ENCODE measurements at regions not wholly inside any gene's neighbourhood (a gene's known extent, or its start where the extent isn't known, plus 50 kb on each side); places are given as distances from the start of the nearest gene placed in this dataset.

DNA sequence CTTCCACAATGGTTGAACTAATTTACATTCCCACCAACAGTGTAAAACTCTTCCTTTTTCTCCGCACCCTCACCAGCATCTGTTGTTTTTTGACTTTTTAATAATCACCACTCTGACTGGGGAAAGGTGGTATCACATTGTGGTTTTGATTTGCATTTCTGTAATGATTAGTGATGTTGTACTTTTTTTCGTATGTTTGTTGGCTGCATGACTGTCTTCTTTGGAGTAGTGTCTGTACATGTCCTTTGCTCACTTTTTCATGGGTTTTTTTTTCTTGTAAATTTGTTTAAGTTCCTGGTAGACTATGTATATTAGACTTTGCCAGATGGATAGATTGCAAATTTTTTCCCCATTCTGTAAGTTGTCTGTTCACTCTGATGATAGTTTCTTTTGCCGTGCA is 574.8 kb downstream of the KCNJ3 start (continued):
- TF ChIP-seq EZH2phosphoT487 (IDR thresholded peaks at IDR 0.05; ENCODE audit: unreplicated experiment): no peak
- no peak for TF ChIP-seq CREB1 (CRISPR knock-in tag; IDR thresholded peaks at IDR 0.05; ENCODE audit: low read depth)
- no peak for TF ChIP-seq NANOG (IDR thresholded peaks at IDR 0.05; ENCODE audit: borderline replicate concordance)
- no peak for TF ChIP-seq ZNF114 (CRISPR knock-in tag; IDR thresholded peaks at IDR 0.05)
- no peak for TF ChIP-seq JUNB (IDR thresholded peaks at IDR 0.05; ENCODE audit: unreplicated experiment)
- TF ChIP-seq, protein P1, sequence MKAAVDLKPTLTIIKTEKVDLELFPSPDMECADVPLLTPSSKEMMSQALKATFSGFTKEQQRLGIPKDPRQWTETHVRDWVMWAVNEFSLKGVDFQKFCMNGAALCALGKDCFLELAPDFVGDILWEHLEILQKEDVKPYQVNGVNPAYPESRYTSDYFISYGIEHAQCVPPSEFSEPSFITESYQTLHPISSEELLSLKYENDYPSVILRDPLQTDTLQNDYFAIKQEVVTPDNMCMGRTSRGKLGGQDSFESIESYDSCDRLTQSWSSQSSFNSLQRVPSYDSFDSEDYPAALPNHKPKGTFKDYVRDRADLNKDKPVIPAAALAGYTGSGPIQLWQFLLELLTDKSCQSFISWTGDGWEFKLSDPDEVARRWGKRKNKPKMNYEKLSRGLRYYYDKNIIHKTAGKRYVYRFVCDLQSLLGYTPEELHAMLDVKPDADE (IDR thresholded peaks at IDR 0.05): no peak
- no peak for TF ChIP-seq EZH2 (IDR thresholded peaks at IDR 0.05; ENCODE audit: low read depth, unreplicated experiment)

DNA sequence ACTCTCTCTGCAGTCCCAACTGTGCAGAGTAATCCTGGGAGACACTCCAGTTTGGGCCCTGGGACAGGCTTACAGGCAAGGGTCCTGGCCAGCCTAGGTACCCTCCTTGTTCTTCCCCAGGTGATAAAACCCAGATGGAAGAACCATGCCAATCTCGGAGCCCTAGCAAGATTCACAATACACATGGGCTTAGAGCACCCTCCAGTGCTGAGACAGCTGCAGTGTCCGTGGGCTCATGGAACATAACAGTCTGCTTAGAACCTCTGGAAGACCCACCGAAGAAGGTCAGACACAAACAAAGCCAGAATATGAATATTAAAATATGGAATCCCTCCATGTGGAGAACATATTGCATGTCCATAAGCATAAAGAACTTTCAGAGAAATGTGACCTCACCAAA is 568.1 kb downstream of the KCNJ3 start:
- Mint-ChIP-seq H3K36me3 (ENCODE audit: low read depth) (no peaks in the 10 kb centered on the region), H3K4me1 (peaks cover 3% of the 10 kb centered on the region; the same call in 2 of the 3 replicates), H3K27ac (no peak overlapping the region), H3K27me3 (ENCODE audit: insufficient read depth, low read depth, poor library complexity) (peaks cover 2% of the 10 kb centered on the region), H3K9me3 (no peaks in the 10 kb centered on the region), H3K4me3 (no peak overlapping the region)
- Histone ChIP-seq H3K36me3 (ENCODE audit: insufficient read depth) (no peaks in the 10 kb centered on the region), H4K20me1 (replicated peaks; ENCODE audit: insufficient read depth) (no peaks in the 10 kb centered on the region), H2AFZ (0 out of 2 replicates have a peak overlapping the region, but pooled peaks have one; percentile 43), H3K4me2 (no peak overlapping the region), H3K9me2 (ENCODE audit: insufficient read depth) (no peaks in the 10 kb centered on the region), H3K79me2 (replicated peaks; ENCODE audit: insufficient read depth) (no peaks in the 10 kb centered on the region), H3K27me3 (ENCODE audit: insufficient read depth) (no peaks in the 10 kb centered on the region), H3K4me1 (ENCODE audit: insufficient read depth) (no peaks in the 10 kb centered on the region), H3K27ac (ENCODE audit: low read depth) (no peak overlapping the region), H3F3A (replicated peaks; ENCODE audit: low read depth) (no peaks in the 10 kb centered on the region), H3K4me3 (no peak overlapping the region)
- DNase-seq (ENCODE audit: low spot score) (peak; percentile 60), ATAC-seq (peak; percentile 94)
- TF ChIP-seq EZH2 (IDR thresholded peaks at IDR 0.05; ENCODE audit: low read depth, unreplicated experiment): no peak
- TF ChIP-seq, protein P2, sequence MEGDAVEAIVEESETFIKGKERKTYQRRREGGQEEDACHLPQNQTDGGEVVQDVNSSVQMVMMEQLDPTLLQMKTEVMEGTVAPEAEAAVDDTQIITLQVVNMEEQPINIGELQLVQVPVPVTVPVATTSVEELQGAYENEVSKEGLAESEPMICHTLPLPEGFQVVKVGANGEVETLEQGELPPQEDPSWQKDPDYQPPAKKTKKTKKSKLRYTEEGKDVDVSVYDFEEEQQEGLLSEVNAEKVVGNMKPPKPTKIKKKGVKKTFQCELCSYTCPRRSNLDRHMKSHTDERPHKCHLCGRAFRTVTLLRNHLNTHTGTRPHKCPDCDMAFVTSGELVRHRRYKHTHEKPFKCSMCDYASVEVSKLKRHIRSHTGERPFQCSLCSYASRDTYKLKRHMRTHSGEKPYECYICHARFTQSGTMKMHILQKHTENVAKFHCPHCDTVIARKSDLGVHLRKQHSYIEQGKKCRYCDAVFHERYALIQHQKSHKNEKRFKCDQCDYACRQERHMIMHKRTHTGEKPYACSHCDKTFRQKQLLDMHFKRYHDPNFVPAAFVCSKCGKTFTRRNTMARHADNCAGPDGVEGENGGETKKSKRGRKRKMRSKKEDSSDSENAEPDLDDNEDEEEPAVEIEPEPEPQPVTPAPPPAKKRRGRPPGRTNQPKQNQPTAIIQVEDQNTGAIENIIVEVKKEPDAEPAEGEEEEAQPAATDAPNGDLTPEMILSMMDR (conservative IDR thresholded peaks at IDR 0.05; ENCODE audit: low read depth in 2 of 2): peak; percentile 56 to 87
- no peak for TF ChIP-seq JUNB (IDR thresholded peaks at IDR 0.05; ENCODE audit: unreplicated experiment)

DNA sequence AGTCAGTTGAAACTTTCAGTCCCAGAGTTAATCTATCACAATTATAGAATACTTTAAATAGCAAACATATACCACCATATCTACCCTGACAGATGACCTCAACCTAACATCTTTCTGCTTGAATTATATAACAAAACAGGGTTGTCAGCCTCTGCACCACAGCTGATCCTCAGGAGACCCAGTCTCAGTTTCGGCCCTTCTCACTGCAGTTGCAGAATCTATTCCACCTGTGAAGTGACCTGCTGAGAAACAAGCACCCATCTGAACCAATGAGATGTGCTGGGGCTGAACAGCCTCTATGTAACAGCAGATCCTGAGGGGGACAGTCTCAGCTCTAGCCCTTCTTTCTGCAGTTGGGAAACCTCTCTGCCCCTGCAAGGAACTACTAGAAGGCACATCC is 567.6 kb downstream of the KCNJ3 start:
- TF ChIP-seq, protein P3, sequence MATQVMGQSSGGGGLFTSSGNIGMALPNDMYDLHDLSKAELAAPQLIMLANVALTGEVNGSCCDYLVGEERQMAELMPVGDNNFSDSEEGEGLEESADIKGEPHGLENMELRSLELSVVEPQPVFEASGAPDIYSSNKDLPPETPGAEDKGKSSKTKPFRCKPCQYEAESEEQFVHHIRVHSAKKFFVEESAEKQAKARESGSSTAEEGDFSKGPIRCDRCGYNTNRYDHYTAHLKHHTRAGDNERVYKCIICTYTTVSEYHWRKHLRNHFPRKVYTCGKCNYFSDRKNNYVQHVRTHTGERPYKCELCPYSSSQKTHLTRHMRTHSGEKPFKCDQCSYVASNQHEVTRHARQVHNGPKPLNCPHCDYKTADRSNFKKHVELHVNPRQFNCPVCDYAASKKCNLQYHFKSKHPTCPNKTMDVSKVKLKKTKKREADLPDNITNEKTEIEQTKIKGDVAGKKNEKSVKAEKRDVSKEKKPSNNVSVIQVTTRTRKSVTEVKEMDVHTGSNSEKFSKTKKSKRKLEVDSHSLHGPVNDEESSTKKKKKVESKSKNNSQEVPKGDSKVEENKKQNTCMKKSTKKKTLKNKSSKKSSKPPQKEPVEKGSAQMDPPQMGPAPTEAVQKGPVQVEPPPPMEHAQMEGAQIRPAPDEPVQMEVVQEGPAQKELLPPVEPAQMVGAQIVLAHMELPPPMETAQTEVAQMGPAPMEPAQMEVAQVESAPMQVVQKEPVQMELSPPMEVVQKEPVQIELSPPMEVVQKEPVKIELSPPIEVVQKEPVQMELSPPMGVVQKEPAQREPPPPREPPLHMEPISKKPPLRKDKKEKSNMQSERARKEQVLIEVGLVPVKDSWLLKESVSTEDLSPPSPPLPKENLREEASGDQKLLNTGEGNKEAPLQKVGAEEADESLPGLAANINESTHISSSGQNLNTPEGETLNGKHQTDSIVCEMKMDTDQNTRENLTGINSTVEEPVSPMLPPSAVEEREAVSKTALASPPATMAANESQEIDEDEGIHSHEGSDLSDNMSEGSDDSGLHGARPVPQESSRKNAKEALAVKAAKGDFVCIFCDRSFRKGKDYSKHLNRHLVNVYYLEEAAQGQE (IDR thresholded peaks at IDR 0.05; ENCODE audit: unreplicated experiment): no peak
- no peak for TF ChIP-seq POLR2AphosphoS5 (IDR thresholded peaks at IDR 0.05; ENCODE audit: low read depth)
- no peak for TF ChIP-seq EZH2 (IDR thresholded peaks at IDR 0.05; ENCODE audit: low read depth, unreplicated experiment)
- Histone ChIP-seq H3K9me2 (ENCODE audit: insufficient read depth) (no peaks in the 10 kb centered on the region), H3K4me1 (ENCODE audit: insufficient read depth) (peaks cover 4% of the 10 kb centered on the region; the same call in 1 of the 2 replicates), H3K4me3 (no peak overlapping the region), H3K79me2 (replicated peaks; ENCODE audit: insufficient read depth) (no peaks in the 10 kb centered on the region), H3K27me3 (ENCODE audit: insufficient read depth) (no peaks in the 10 kb centered on the region), H4K20me1 (replicated peaks; ENCODE audit: insufficient read depth) (no peaks in the 10 kb centered on the region), H3F3A (replicated peaks; ENCODE audit: low read depth) (no peaks in the 10 kb centered on the region), H3K4me2 (no peak overlapping the region), H3K27ac (ENCODE audit: low read depth) (no peak overlapping the region), H3K36me3 (ENCODE audit: insufficient read depth) (no peaks in the 10 kb centered on the region), H2AFZ (0 out of 2 replicates have a peak overlapping the region, but pooled peaks have one; percentile 43)
- Mint-ChIP-seq H3K36me3 (ENCODE audit: low read depth) (no peaks in the 10 kb centered on the region), H3K4me1 (peaks cover 8% of the 10 kb centered on the region; the same call in 2 of the 3 replicates), H3K27ac (no peak overlapping the region), H3K27me3 (ENCODE audit: insufficient read depth, low read depth, poor library complexity) (peaks cover 2% of the 10 kb centered on the region), H3K9me3 (no peaks in the 10 kb centered on the region), H3K4me3 (no peak overlapping the region)
- ATAC-seq: no peak
- no peak for DNase-seq (ENCODE audit: low spot score)

Measured in GM23338 (cell line).